GM12875 (cell line): ENCODE measurements at regions not wholly inside any gene's neighbourhood (a gene's known extent, or its start where the extent isn't known, plus 50 kb on each side); places are given as distances from the start of the nearest gene placed in this dataset.

ENCODE experiments used
- H3K4me3 ChIP-seq: one replicate; pipeline ENCODE4 v1.5.1; 2011; ENCODE audit warnings: low read depth, low read length, control low read depth
- CTCF ChIP-seq: IDR thresholded peaks from 2 replicates; pipeline ENCODE4 v1.5.1; 2011; ENCODE audit warnings: low read depth, mild to moderate bottlenecking, control low read depth, inconsistent platforms, low read length, moderate library complexity, borderline replicate concordance; ENCODE audit not compliant: insufficient read depth

DNA sequence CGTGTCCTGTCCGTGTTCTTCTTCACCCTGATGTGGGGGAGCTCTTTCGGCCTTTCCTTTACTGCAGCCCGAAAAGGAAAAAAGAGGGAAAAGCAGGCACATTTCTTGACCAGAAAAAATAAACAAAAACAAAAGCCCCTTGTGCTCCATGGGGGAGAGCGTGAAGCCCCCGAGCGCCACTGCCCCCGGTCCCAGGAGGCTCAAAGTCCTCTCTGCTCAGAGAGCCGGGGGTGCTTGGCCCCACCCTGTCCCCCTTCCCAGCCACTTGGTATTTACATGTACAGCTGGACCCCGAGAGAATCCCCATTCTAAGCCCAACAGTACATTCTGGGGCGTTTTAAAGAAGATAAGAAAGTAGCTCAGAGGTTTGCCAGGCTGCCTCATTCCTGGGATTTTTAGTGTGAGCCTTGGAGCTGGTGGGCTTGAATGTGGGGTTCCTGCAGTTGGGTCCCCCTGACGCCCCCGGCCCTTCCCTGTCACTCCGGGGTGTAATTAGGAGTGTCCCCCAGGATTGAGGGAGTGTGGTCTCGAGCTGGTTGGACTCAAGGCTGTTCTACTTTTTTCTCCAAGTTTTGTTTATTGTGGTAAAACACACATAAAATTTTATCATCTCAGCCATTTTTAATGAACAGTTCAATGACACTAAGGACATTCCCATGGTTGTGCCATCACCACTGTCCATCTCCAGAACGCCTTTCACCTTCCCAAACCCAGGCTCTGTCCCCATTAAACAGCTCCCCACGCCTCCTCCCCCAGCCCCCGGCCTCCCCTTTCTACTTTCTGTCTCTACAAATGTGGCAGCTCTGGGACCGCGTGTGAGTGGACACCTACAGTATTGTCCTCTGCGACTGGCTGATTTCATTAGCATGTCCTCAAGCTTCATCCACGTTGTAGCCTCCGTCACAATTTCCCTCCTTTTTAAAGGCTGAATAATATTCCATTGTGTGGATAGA, 55.7 kb upstream of the BHLHE23 start:
- TF ChIP-seq CTCF, result no peak
- H3K4me3 ChIP-seq, result no peak overlapping the region

- no peak overlapping the region for H3K4me3 ChIP-seq
- no peak for TF ChIP-seq CTCF
These were observed 55.0 kb upstream of the BHLHE23 start for GRCh38 chr20:63061771-63062100.

GRCh38 chr20:63061051-63061770, 54.4 kb upstream of the BHLHE23 start:
- no peak overlapping the region for H3K4me3 ChIP-seq

GRCh38 chr20:63060057-63060991, 53.6 kb upstream of the BHLHE23 start:
- TF ChIP-seq CTCF, result no peak
- no peak overlapping the region for H3K4me3 ChIP-seq

More at GRCh38 chr20:63061051-63061770, 54.4 kb upstream of the BHLHE23 start:
- TF ChIP-seq CTCF, result no peak

DNA sequence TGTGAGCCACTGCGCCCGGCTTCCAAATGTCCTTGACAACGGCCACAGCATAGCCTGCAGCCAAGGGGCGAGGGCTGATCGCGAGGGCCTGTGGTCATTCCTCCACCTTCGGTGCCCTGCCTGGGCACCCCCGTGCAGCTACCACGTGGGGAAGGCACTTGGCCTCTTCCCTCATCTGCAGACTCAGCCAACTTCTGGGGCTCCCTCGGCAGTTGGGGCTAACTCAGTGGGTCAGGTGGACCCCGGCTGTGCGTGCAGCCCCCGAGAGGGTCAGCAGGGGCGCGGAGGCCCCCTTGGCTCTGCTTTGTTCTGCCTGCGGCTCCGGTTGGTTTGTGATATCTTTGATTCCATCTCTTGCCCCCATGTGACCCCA, 52.9 kb upstream of the BHLHE23 start:
- H3K4me3 ChIP-seq, result no peak overlapping the region
- TF ChIP-seq CTCF, result no peak

- no peak for TF ChIP-seq CTCF
- no peak overlapping the region for H3K4me3 ChIP-seq
These were observed 52.1 kb upstream of the BHLHE23 start for GRCh38 chr20:63058696-63059335.
